ENCODE measurements at regions not wholly inside any gene's neighbourhood (a gene's known extent, or its start where the extent isn't known, plus 50 kb on each side); places are given as distances from the start of the nearest gene placed in this dataset.

- Histone ChIP-seq H3K4me3 (no peak overlapping the region), H3K36me3 (no peaks in the 10 kb centered on the region), H3K27ac (no peak overlapping the region), H3K27me3 (no peaks in the 10 kb centered on the region), H3K9me3 (no peaks in the 10 kb centered on the region), H3K4me1 (no peaks in the 10 kb centered on the region)
- no peak for DNase-seq (ENCODE audit: low spot score)
- TF ChIP-seq CTCF (IDR thresholded peaks at IDR 0.05): no peak
Measured at GRCh38 chr11:131146827-131147490, 223.5 kb upstream of the NTM start.

- Histone ChIP-seq H3K36me3 (no peaks in the 10 kb centered on the region), H3K27me3 (no peaks in the 10 kb centered on the region), H3K27ac (no peak overlapping the region), H3K4me1 (no peaks in the 10 kb centered on the region), H3K4me3 (no peak overlapping the region), H3K9me3 (no peaks in the 10 kb centered on the region)
- TF ChIP-seq CTCF (IDR thresholded peaks at IDR 0.05): no peak
- no peak for DNase-seq (ENCODE audit: low spot score)
Measured at GRCh38 chr11:131154351-131154750, 216.1 kb upstream of the NTM start.

DNA sequence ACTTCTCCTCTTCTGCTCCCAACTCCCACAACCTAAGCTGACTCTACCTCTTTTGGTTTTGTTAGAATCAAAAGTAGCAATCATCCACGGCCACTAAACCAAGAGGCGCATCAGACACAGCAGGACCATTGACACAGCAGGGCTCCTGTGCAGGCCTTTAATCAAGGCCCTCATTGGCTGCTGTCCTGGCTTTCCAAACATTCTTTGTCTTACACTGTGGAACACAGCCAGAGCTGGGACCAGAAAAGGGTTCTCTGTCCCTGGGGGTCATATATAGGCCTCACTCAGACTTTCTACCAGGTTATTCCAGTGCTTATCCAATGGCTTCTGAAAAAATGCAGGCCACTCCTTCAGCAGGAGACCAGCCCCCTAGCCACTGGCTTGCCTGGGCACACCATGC is 212.7 kb upstream of the NTM start:
- Histone ChIP-seq H3K27me3 (no peaks in the 10 kb centered on the region), H3K9me3 (no peaks in the 10 kb centered on the region), H3K27ac (no peak overlapping the region), H3K36me3 (no peaks in the 10 kb centered on the region), H3K4me3 (no peak overlapping the region), H3K4me1 (no peaks in the 10 kb centered on the region)
- no peak for DNase-seq (ENCODE audit: low spot score)
- TF ChIP-seq CTCF (IDR thresholded peaks at IDR 0.05): no peak

- Histone ChIP-seq H3K9me3 (no peaks in the 10 kb centered on the region), H3K4me3 (no peak overlapping the region), H3K36me3 (no peaks in the 10 kb centered on the region), H3K4me1 (no peaks in the 10 kb centered on the region), H3K27ac (no peak overlapping the region), H3K27me3 (no peaks in the 10 kb centered on the region)
- TF ChIP-seq CTCF (IDR thresholded peaks at IDR 0.05): no peak
- no peak for DNase-seq (ENCODE audit: low spot score)
Measured at GRCh38 chr11:131160846-131161245, 209.6 kb upstream of the NTM start.

- H3K4me1 ChIP-seq: no peaks in the 10 kb centered on the region
- H3K9me3 ChIP-seq: no peaks in the 10 kb centered on the region
- no peak for DNase-seq (ENCODE audit: low spot score)
- no peaks in the 10 kb centered on the region for H3K36me3 ChIP-seq
- TF ChIP-seq CTCF (IDR thresholded peaks at IDR 0.05): no peak
- no peaks in the 10 kb centered on the region for H3K27me3 ChIP-seq
- H3K4me3 ChIP-seq: no peak overlapping the region
- H3K27ac ChIP-seq: no peak overlapping the region
Measured at GRCh38 chr11:131163613-131164012, 206.8 kb upstream of the NTM start.

- Histone ChIP-seq H3K27me3 (no peaks in the 10 kb centered on the region), H3K9me3 (no peaks in the 10 kb centered on the region), H3K4me1 (no peaks in the 10 kb centered on the region), H3K27ac (no peak overlapping the region), H3K4me3 (no peak overlapping the region), H3K36me3 (no peaks in the 10 kb centered on the region)
- no peak for TF ChIP-seq CTCF (IDR thresholded peaks at IDR 0.05)
- no peak for DNase-seq (ENCODE audit: low spot score)
Measured at GRCh38 chr11:131165036-131165435, 205.4 kb upstream of the NTM start.

Data from right atrium auricular region (tissue), 2 donors.